Panc1 (cell line): ENCODE measurements at regions not wholly inside any gene's neighbourhood (a gene's known extent, or its start where the extent isn't known, plus 50 kb on each side); places are given as distances from the start of the nearest gene placed in this dataset.

ENCODE experiments used
- ATAC-seq: fragments of 200-7000 bp; cut with Tn5 transposase; 2 replicates; pipeline ENCODE4 v1.9.1; 2020; ENCODE audit warnings: mild to moderate bottlenecking, moderate library complexity
- BruUV-seq: library from RNA; stranded (reverse); fragments of 400-500 nt; replicated peaks from 2 replicates; lab custom pipeline; 2021; lab: Mats Ljungman, UMichigan
- CTCF ChIA-PET: fragments of 300-600 bp; sonication (Branson Sonifier 250); formaldehyde crosslinking; loops from one replicate; lab custom pipeline; 2022; ENCODE audit warnings: antibody characterized with exemption; lab: Charles Lee
- POLR2A ChIA-PET: fragments of 300-600 bp; sonication (Branson Sonifier 250); formaldehyde crosslinking; loops from one replicate; lab custom pipeline; 2022; ENCODE audit warnings: antibody characterized with exemption; lab: Charles Lee
- DNase-seq: peaks from one replicate; pipeline ENCODE4 v3.0.0-alpha.2; 2010; ENCODE audit warnings: low read depth, low spot score
- H3K27ac ChIP-seq: 2 replicates; pipeline ENCODE4 v1.5.1; 2011; ENCODE audit warnings: mild to moderate bottlenecking, low read length, inconsistent platforms
- H3K27me3 ChIP-seq: fragments of 200-500 bp; sonication (Bioruptor generic); 2 replicates; pipeline ENCODE4 v1.6.0; 2014; ENCODE audit warnings: low read length, inconsistent platforms; ENCODE audit not compliant: control insufficient read depth, insufficient read depth
- H3K36me3 ChIP-seq: fragments of 200-500 bp; sonication (Bioruptor generic); 2 replicates; pipeline ENCODE4 v1.5.1; 2014; ENCODE audit warnings: inconsistent platforms, mild to moderate bottlenecking, low read length, moderate library complexity; ENCODE audit not compliant: control insufficient read depth, insufficient read depth
- H3K4me1 ChIP-seq: 2 replicates; pipeline ENCODE4 v1.5.1; 2011; ENCODE audit warnings: inconsistent platforms, mild to moderate bottlenecking, low read length, moderate library complexity; ENCODE audit not compliant: control insufficient read depth, insufficient read depth
- H3K4me3 ChIP-seq, 2 experiments: 2 replicates each; pipeline ENCODE4 v1.5.1; 2011 to 2012; ENCODE audit warnings: low read depth in 2 of 2, low read length in 2 of 2, mild to moderate bottlenecking in 2 of 2, inconsistent platforms in 1 of 2, moderate library complexity in 1 of 2
- H3K9me3 ChIP-seq: fragments of 200-500 bp; sonication (Bioruptor generic); 2 replicates; pipeline ENCODE4 v1.5.1; 2014; ENCODE audit warnings: low read depth, mild to moderate bottlenecking, inconsistent platforms, low read length, moderate library complexity; ENCODE audit not compliant: control insufficient read depth, insufficient read depth
- CTCF ChIP-seq: fragments of 450-650 bp; IDR thresholded peaks from 2 replicates; pipeline ENCODE4 v1.5.1; 2017; ENCODE audit warnings: mild to moderate bottlenecking
- POLR2AphosphoS5 ChIP-seq: IDR thresholded peaks from 2 replicates; pipeline ENCODE4 v1.6.1; 2012; ENCODE audit warnings: mild to moderate bottlenecking, low read depth, low read length, moderate library complexity
- REST ChIP-seq, 2 experiments: IDR thresholded peaks; 2 replicates each; pipeline ENCODE4 v1.6.1; 2011 to 2012; ENCODE audit warnings: low read depth in 2 of 2, control low read depth in 1 of 2, low read length in 1 of 2, mild to moderate bottlenecking in 1 of 2, moderate library complexity in 1 of 2; ENCODE audit not compliant: insufficient read depth in 1 of 2
- SIN3A ChIP-seq: IDR thresholded peaks from 2 replicates; pipeline ENCODE4 v1.6.1; 2012; ENCODE audit warnings: low read depth, mild to moderate bottlenecking, low read length, moderate library complexity, borderline replicate concordance; ENCODE audit not compliant: insufficient read depth
- TCF7L2 ChIP-seq: IDR thresholded peaks from 2 replicates; pipeline ENCODE4 v1.6.1; 2011; ENCODE audit warnings: mild to moderate bottlenecking, low read depth, low read length, inconsistent platforms
- in situ Hi-C: cut with HindIII; loops from 2 replicates; pipeline ENCODE4 v1.10.0; 2016; ENCODE audit warnings: low sequenced_read_pairs, low pct_unique_long_range_greater_than_20kb
- intact Hi-C: fragments of 100-400 bp; cut with micrococcal nuclease; formaldehyde crosslinking; loops from one replicate; pipeline ENCODE4 v1.10.0; 2022; ENCODE audit not compliant: unreplicated experiment

- in situ Hi-C loops, result no loop called here
- POLR2A ChIA-PET, result no interaction called here
- Histone ChIP-seq H3K4me1 (no peaks in the 10 kb centered on the region), H3K27ac (no peak overlapping the region), H3K9me3 (no peaks in the 10 kb centered on the region), H3K27me3 (no peaks in the 10 kb centered on the region), H3K36me3 (no peaks in the 10 kb centered on the region), H3K4me3 (no peak overlapping the region)
- CTCF ChIA-PET, result no interaction called here
- no TSS peak for BruUV-seq
- ATAC-seq, result no peak
- no peak for DNase-seq
- intact Hi-C loops, result no loop called here
- TF ChIP-seq TCF7L2 (no peak), SIN3A (no peak), REST (IDR thresholded peaks at IDR 0.05; ENCODE audit: insufficient read depth in 1 of 2, low read depth in 2 of 2, low read length in 1 of 2) (no peak), CTCF (no peak), POLR2AphosphoS5 (no peak)
These were observed 751.5 kb downstream of the CBLN4 start for GRCh38 chr20:55253781-55254180.

- DNase-seq (no peak), ATAC-seq (no peak)
- H3K27ac ChIP-seq, result no peak overlapping the region
- no peak overlapping the region for H3K4me3 ChIP-seq
- no TSS peak for BruUV-seq
- CTCF ChIA-PET, result no interaction called here
- intact Hi-C loops, result no loop called here
- no peaks in the 10 kb centered on the region for H3K36me3 ChIP-seq
- no peaks in the 10 kb centered on the region for H3K9me3 ChIP-seq
- TF ChIP-seq CTCF (no peak), TCF7L2 (no peak), SIN3A (no peak), POLR2AphosphoS5 (no peak), REST (IDR thresholded peaks at IDR 0.05; ENCODE audit: insufficient read depth in 1 of 2, low read depth in 2 of 2, low read length in 1 of 2) (no peak)
- H3K27me3 ChIP-seq, result no peaks in the 10 kb centered on the region
- H3K4me1 ChIP-seq, result no peaks in the 10 kb centered on the region
- POLR2A ChIA-PET, result no interaction called here
- in situ Hi-C loops, result no loop called here
These were observed 752.8 kb downstream of the CBLN4 start for GRCh38 chr20:55252521-55252920.
